Right lobe of liver (tissue), 4 donors: ENCODE measurements at regions not wholly inside any gene's neighbourhood (a gene's known extent, or its start where the extent isn't known, plus 50 kb on each side); places are given as distances from the start of the nearest gene placed in this dataset.

Experiments used
- POLR2A ChIP-seq: fragments of 450-650 bp; IDR thresholded peaks from one replicate; pipeline ENCODE4 v1.6.1; 2017; ENCODE audit warnings: antibody characterized with exemption, mild to moderate bottlenecking
- TF ChIP-seq, protein P1 (sequence below), 4 donors: fragments of 200-600 bp in 3 of 4; fragments of 450-650 bp in 1 of 4; IDR thresholded peaks; one replicate each; pipeline versions ENCODE4 v1.5.1 to v1.8.0; 2016 to 2022; ENCODE audit warnings: antibody characterized with exemption in 4 of 4, mild to moderate bottlenecking in 2 of 4
- donor health status: DM: no; HTN: no; CAD: no.
- donor health status: DM: no; HTN: no; CAD: no.
- donor health status: DM: no; HTN: yes; CAD: no.

DNA sequence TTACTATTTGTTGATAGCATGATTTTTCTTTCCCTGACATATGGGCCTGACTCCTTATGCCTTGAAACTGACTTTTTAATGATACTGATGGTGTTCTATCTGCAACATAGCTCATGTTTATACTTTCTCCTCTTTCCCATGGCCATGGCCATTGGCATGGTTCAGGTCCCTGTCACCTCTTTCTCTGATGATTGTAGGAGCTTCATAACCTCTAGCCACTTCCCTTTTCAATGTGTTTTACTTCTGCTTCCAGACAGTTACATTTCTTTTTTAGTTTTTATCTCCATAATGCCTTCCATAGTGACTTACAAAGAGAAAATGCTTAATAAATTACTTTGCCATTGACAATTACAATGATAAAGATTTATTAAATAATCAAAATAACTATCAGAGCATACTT lies 177.9 kb upstream of the SETBP1 start:
- TF ChIP-seq, protein P1, sequence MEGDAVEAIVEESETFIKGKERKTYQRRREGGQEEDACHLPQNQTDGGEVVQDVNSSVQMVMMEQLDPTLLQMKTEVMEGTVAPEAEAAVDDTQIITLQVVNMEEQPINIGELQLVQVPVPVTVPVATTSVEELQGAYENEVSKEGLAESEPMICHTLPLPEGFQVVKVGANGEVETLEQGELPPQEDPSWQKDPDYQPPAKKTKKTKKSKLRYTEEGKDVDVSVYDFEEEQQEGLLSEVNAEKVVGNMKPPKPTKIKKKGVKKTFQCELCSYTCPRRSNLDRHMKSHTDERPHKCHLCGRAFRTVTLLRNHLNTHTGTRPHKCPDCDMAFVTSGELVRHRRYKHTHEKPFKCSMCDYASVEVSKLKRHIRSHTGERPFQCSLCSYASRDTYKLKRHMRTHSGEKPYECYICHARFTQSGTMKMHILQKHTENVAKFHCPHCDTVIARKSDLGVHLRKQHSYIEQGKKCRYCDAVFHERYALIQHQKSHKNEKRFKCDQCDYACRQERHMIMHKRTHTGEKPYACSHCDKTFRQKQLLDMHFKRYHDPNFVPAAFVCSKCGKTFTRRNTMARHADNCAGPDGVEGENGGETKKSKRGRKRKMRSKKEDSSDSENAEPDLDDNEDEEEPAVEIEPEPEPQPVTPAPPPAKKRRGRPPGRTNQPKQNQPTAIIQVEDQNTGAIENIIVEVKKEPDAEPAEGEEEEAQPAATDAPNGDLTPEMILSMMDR (IDR thresholded peaks at IDR 0.05) = no peak
- TF ChIP-seq POLR2A = no peak
